ENCODE measurements at regions not wholly inside any gene's neighbourhood (a gene's known extent, or its start where the extent isn't known, plus 50 kb on each side); places are given as distances from the start of the nearest gene placed in this dataset.

- DNase-seq (ENCODE audit: low spot score) = no peak
- Histone ChIP-seq H3K4me3 (ENCODE audit: low read depth in 1 of 3, low read length in 3 of 3) (no peak overlapping the region), H3K9me3 (ENCODE audit: control insufficient read depth in 4 of 4, low read length in 3 of 4) (no peaks in the 10 kb centered on the region), H3K27me3 (ENCODE audit: control insufficient read depth in 4 of 4, insufficient read depth in 4 of 4, low read length in 3 of 4) (no peaks in the 10 kb centered on the region), H3K4me1 (ENCODE audit: control insufficient read depth in 4 of 4, insufficient read depth in 4 of 4, low read length in 3 of 4) (no peaks in the 10 kb centered on the region), H3K36me3 (ENCODE audit: control insufficient read depth in 4 of 4, insufficient read depth in 3 of 4, low read depth in 1 of 4, low read length in 3 of 4) (no peaks in the 10 kb centered on the region), H3K9ac (ENCODE audit: low read depth in 1 of 2, low read length in 2 of 2) (no peak overlapping the region), H3K27ac (ENCODE audit: low read depth in 1 of 2, low read length in 2 of 2) (no peak overlapping the region)
- 64% methylated on average over 4 of the region's 4 CpGs for WGBS
- TF ChIP-seq HNF4G (IDR thresholded peaks at IDR 0.05) (no peak), NR2F2 (IDR thresholded peaks at IDR 0.05) (peak; percentile 47), RAD21 (IDR thresholded peaks at IDR 0.05) (peak; percentile 62 to 63), SP1 (IDR thresholded peaks at IDR 0.05) (peak; percentile 46), FOXA1 (IDR thresholded peaks at IDR 0.05) (no peak)
Observed at GRCh38 chr1:96538111-96538641, 183.4 kb upstream of the PTBP2 start.

- Histone ChIP-seq H3K36me3 (ENCODE audit: control insufficient read depth in 4 of 4, insufficient read depth in 3 of 4, low read depth in 1 of 4, low read length in 3 of 4) (no peaks in the 10 kb centered on the region), H3K4me1 (ENCODE audit: control insufficient read depth in 4 of 4, insufficient read depth in 4 of 4, low read length in 3 of 4) (no peaks in the 10 kb centered on the region), H3K4me3 (ENCODE audit: low read depth in 1 of 3, low read length in 3 of 3) (no peak overlapping the region), H3K9ac (ENCODE audit: low read depth in 1 of 2, low read length in 2 of 2) (no peak overlapping the region), H3K27me3 (ENCODE audit: control insufficient read depth in 4 of 4, insufficient read depth in 4 of 4, low read length in 3 of 4) (no peaks in the 10 kb centered on the region), H3K27ac (ENCODE audit: low read depth in 1 of 2, low read length in 2 of 2) (no peak overlapping the region), H3K9me3 (ENCODE audit: control insufficient read depth in 4 of 4, low read length in 3 of 4) (no peaks in the 10 kb centered on the region)
- no peak for TF ChIP-seq FOXA1 (IDR thresholded peaks at IDR 0.05)
- TF ChIP-seq TAF1 (conservative IDR thresholded peaks at IDR 0.05) = no peak
- DNase-seq (ENCODE audit: low spot score) = no peak
- 72% methylated on average over 5 of the region's 5 CpGs for WGBS
Observed at GRCh38 chr1:96538883-96539282, 182.7 kb upstream of the PTBP2 start.

GRCh38 chr1:96541491-96541890 lies 180.1 kb upstream of the PTBP2 start:
- H3K9me3 ChIP-seq (ENCODE audit: control insufficient read depth in 4 of 4, low read length in 3 of 4) = no peaks in the 10 kb centered on the region
- no peaks in the 10 kb centered on the region for H3K27me3 ChIP-seq (ENCODE audit: control insufficient read depth in 4 of 4, insufficient read depth in 4 of 4, low read length in 3 of 4)
- H3K27ac ChIP-seq (ENCODE audit: low read depth in 1 of 2, low read length in 2 of 2) = no peak overlapping the region
- DNase-seq (ENCODE audit: low spot score) = no peak
- no peaks in the 10 kb centered on the region for H3K36me3 ChIP-seq (ENCODE audit: control insufficient read depth in 4 of 4, insufficient read depth in 3 of 4, low read depth in 1 of 4, low read length in 3 of 4)
- whole genome bisulfite sequencing = 96% methylated on average over 2 of the region's 2 CpGs
- H3K4me1 ChIP-seq (ENCODE audit: control insufficient read depth in 4 of 4, insufficient read depth in 4 of 4, low read length in 3 of 4) = no peaks in the 10 kb centered on the region
- H3K9ac ChIP-seq (ENCODE audit: low read depth in 1 of 2, low read length in 2 of 2) = no peak overlapping the region
- TF ChIP-seq SP1 (IDR thresholded peaks at IDR 0.05) = no peak
- no peak for TF ChIP-seq FOXA1 (IDR thresholded peaks at IDR 0.05)
- no peak for TF ChIP-seq RXRA (IDR thresholded peaks at IDR 0.05)
- TF ChIP-seq ATF3 (IDR thresholded peaks at IDR 0.05) = no peak
- TF ChIP-seq HNF4A (conservative IDR thresholded peaks at IDR 0.05) = no peak
- TF ChIP-seq MAX (IDR thresholded peaks at IDR 0.05) = no peak
- TF ChIP-seq ZBTB33 (IDR thresholded peaks at IDR 0.05) = no peak
- no peak for TF ChIP-seq CTCF (IDR thresholded peaks at IDR 0.05; ENCODE audit: low read depth, low read length, missing input control)
- no peak overlapping the region for H3K4me3 ChIP-seq (ENCODE audit: low read depth in 1 of 3, low read length in 3 of 3)

Data from liver (tissue), 8 donors.